ENCODE measurements at regions not wholly inside any gene's neighbourhood (a gene's known extent, or its start where the extent isn't known, plus 50 kb on each side); places are given as distances from the start of the nearest gene placed in this dataset.

- TF ChIP-seq CTCF (IDR thresholded peaks at IDR 0.05; ENCODE audit: insufficient read depth, low read length), result no peak
- TF ChIP-seq REST (IDR thresholded peaks at IDR 0.05; ENCODE audit: insufficient replicate concordance, low read depth), result no peak
These were observed 135.1 kb downstream of the PHETA1 start for GRCh38 chr12:111233786-111234185.

All from HL-60 (cell line).